GM21529 (cell line): ENCODE measurements at regions not wholly inside any gene's neighbourhood (a gene's known extent, or its start where the extent isn't known, plus 50 kb on each side); places are given as distances from the start of the nearest gene placed in this dataset.
A peak's percentile ranks its signal among the peaks of the same experiment; 100 is the strongest.
"Not testable (repeated sequence)": the region's sequence is repeated elsewhere in the genome, so short reads cannot be mapped to it uniquely, and the experiment has no call there.

Experiments used
- ATAC-seq: cut with Tn5 transposase; IDR thresholded peaks from one replicate; pipeline ENCODE4 v1.9.1; 2021; ENCODE audit not compliant: unreplicated experiment

- ATAC-seq, result not testable (repeated sequence)
Measured at GRCh38 chr9:66601472-66601871, 299.1 kb upstream of the ZNF658 start.

GRCh38 chr9:66631521-66632046 lies 268.9 kb upstream of the ZNF658 start:
- not testable (repeated sequence) for ATAC-seq

GRCh38 chr9:66647675-66648074 lies 252.8 kb upstream of the ZNF658 start:
- not testable (repeated sequence) for ATAC-seq

- not testable (repeated sequence) for ATAC-seq
Measured at GRCh38 chr9:66690242-66690641, 210.3 kb upstream of the ZNF658 start.

- peak; percentile 85 for ATAC-seq
Measured at GRCh38 chr9:66695561-66696240, 204.8 kb upstream of the ZNF658 start.

- ATAC-seq, result not testable (repeated sequence)
Measured at GRCh38 chr9:66697343-66698065, 203.0 kb upstream of the ZNF658 start.

- ATAC-seq, result not testable (repeated sequence)
Measured at GRCh38 chr9:66698066-66698455, 202.5 kb upstream of the ZNF658 start.

- not testable (repeated sequence) for ATAC-seq
Measured at GRCh38 chr9:66701411-66702377, 198.8 kb upstream of the ZNF658 start.

GRCh38 chr9:66711553-66711952 lies 189.0 kb upstream of the ZNF658 start:
- not testable (repeated sequence) for ATAC-seq

- ATAC-seq, result not testable (repeated sequence)
Measured at GRCh38 chr9:66712870-66713269, 187.7 kb upstream of the ZNF658 start.

GRCh38 chr9:66713552-66713951 lies 187.0 kb upstream of the ZNF658 start:
- ATAC-seq, result not testable (repeated sequence)

- ATAC-seq, result not testable (repeated sequence)
Measured at GRCh38 chr9:66720845-66721244, 179.7 kb upstream of the ZNF658 start.

GRCh38 chr9:66727540-66727939 lies 173.0 kb upstream of the ZNF658 start:
- ATAC-seq, result not testable (repeated sequence)

GRCh38 chr9:66736686-66737085 lies 163.8 kb upstream of the ZNF658 start:
- not testable (repeated sequence) for ATAC-seq

- not testable (repeated sequence) for ATAC-seq
Measured at GRCh38 chr9:66738418-66738817, 162.1 kb upstream of the ZNF658 start.

GRCh38 chr9:66740136-66740535 lies 160.4 kb upstream of the ZNF658 start:
- ATAC-seq, result not testable (repeated sequence)

GRCh38 chr9:66745846-66746245 lies 154.7 kb upstream of the ZNF658 start:
- not testable (repeated sequence) for ATAC-seq

GRCh38 chr9:66752324-66752923 lies 148.1 kb upstream of the ZNF658 start:
- not testable (repeated sequence) for ATAC-seq

GRCh38 chr9:66759825-66760492 lies 140.6 kb upstream of the ZNF658 start:
- not testable (repeated sequence) for ATAC-seq
